Progenitor cell of endocrine pancreas (in vitro differentiated cells): ENCODE measurements at regions not wholly inside any gene's neighbourhood (a gene's known extent, or its start where the extent isn't known, plus 50 kb on each side); places are given as distances from the start of the nearest gene placed in this dataset.
"Not testable (repeated sequence)": the region's sequence is repeated elsewhere in the genome, so short reads cannot be mapped to it uniquely, and the experiment has no call there.

Experiments used
- DNase-seq: peaks from one replicate; pipeline ENCODE4 v3.0.0; 2021; ENCODE audit warnings: low spot score; ENCODE audit not compliant: unreplicated experiment
- H3K27ac Mint-ChIP-seq: 2 replicates; pipeline ENCODE4 v1.8.0; 2021; ENCODE audit warnings: mild to moderate bottlenecking, moderate library complexity, mixed read lengths
- H3K27me3 Mint-ChIP-seq: 2 replicates; pipeline ENCODE4 v1.8.0; 2021; ENCODE audit warnings: mixed read lengths
- H3K36me3 Mint-ChIP-seq: 2 replicates; pipeline ENCODE4 v1.8.0; 2022; ENCODE audit warnings: mixed read lengths; ENCODE audit not compliant: insufficient read depth
- H3K4me1 Mint-ChIP-seq: 2 replicates; pipeline ENCODE4 v1.8.0; 2021; ENCODE audit warnings: low read depth, mixed read lengths
- H3K4me3 Mint-ChIP-seq: 2 replicates; pipeline ENCODE4 v1.8.0; 2021; ENCODE audit warnings: low read depth, mild to moderate bottlenecking, moderate library complexity, mixed read lengths
- H3K9me3 Mint-ChIP-seq: 2 replicates; pipeline ENCODE4 v1.8.0; 2021; ENCODE audit warnings: low read depth, mixed read lengths
- CTCF ChIP-seq: fragments of 200-600 bp; sonication (generic); IDR thresholded peaks from one replicate; pipeline ENCODE4 v1.5.0; 2021; ENCODE audit warnings: antibody characterized with exemption, mild to moderate bottlenecking; ENCODE audit not compliant: unreplicated experiment

- DNase-seq: no peak
- TF ChIP-seq CTCF: no peak
- no peak overlapping the region for H3K27ac Mint-ChIP-seq
- H3K36me3 Mint-ChIP-seq: no peaks in the 10 kb centered on the region
- H3K9me3 Mint-ChIP-seq: peaks cover 4% of the 10 kb centered on the region
- peaks cover 27% of the 10 kb centered on the region for H3K4me1 Mint-ChIP-seq
- H3K27me3 Mint-ChIP-seq: no peaks in the 10 kb centered on the region
- no peak overlapping the region for H3K4me3 Mint-ChIP-seq
Observed at GRCh38 chr1:234849832-234850231, 239.9 kb upstream of the IRF2BP2 start.

GRCh38 chr1:234848972-234849649 lies 239.1 kb upstream of the IRF2BP2 start:
- Mint-ChIP-seq H3K4me1 (peaks cover 30% of the 10 kb centered on the region), H3K27me3 (no peaks in the 10 kb centered on the region), H3K27ac (no peak overlapping the region), H3K4me3 (no peak overlapping the region), H3K36me3 (no peaks in the 10 kb centered on the region), H3K9me3 (peaks cover 4% of the 10 kb centered on the region)
- no peak for TF ChIP-seq CTCF
- DNase-seq: no peak

GRCh38 chr1:234846813-234847212 lies 236.8 kb upstream of the IRF2BP2 start:
- H3K36me3 Mint-ChIP-seq, DNase-seq, H3K27ac Mint-ChIP-seq, H3K9me3 Mint-ChIP-seq, H3K4me3 Mint-ChIP-seq, H3K27me3 Mint-ChIP-seq: not testable (repeated sequence)
- peaks cover 16% of the 10 kb centered on the region for H3K4me1 Mint-ChIP-seq

- H3K36me3 Mint-ChIP-seq: no peaks in the 10 kb centered on the region
- H3K27me3 Mint-ChIP-seq: no peaks in the 10 kb centered on the region
- no peak overlapping the region for H3K4me3 Mint-ChIP-seq
- H3K9me3 Mint-ChIP-seq: peaks cover 4% of the 10 kb centered on the region
- no peak overlapping the region for H3K27ac Mint-ChIP-seq
- no peak for DNase-seq
- peaks cover 17% of the 10 kb centered on the region for H3K4me1 Mint-ChIP-seq
- TF ChIP-seq CTCF: no peak
Observed at GRCh38 chr1:234845836-234846235, 235.9 kb upstream of the IRF2BP2 start.

- Mint-ChIP-seq H3K4me3 (no peak overlapping the region), H3K36me3 (no peaks in the 10 kb centered on the region), H3K27ac (no peak overlapping the region), H3K4me1 (peaks cover 16% of the 10 kb centered on the region), H3K9me3 (peaks cover 4% of the 10 kb centered on the region), H3K27me3 (no peaks in the 10 kb centered on the region)
- no peak for DNase-seq
- TF ChIP-seq CTCF: no peak
Observed at GRCh38 chr1:234845097-234845660, 235.2 kb upstream of the IRF2BP2 start.

- Mint-ChIP-seq H3K4me1 (peaks cover 14% of the 10 kb centered on the region), H3K4me3 (no peak overlapping the region), H3K9me3 (peaks cover 4% of the 10 kb centered on the region), H3K36me3 (no peaks in the 10 kb centered on the region), H3K27me3 (no peaks in the 10 kb centered on the region), H3K27ac (no peak overlapping the region)
- DNase-seq: no peak
- TF ChIP-seq CTCF: no peak
Observed at GRCh38 chr1:234844479-234845031, 234.6 kb upstream of the IRF2BP2 start.
